GM23338 (cell line): ENCODE measurements at regions not wholly inside any gene's neighbourhood (a gene's known extent, or its start where the extent isn't known, plus 50 kb on each side); places are given as distances from the start of the nearest gene placed in this dataset.

Source experiments
- ATAC-seq: fragments of 200-7000 bp; cut with Tn5 transposase; 3 replicates; pipeline ENCODE4 v1.9.1; 2020
- DNase-seq: peaks from one replicate; pipeline ENCODE4 v3.0.0-alpha.2; 2015; ENCODE audit warnings: low spot score
- H2AFZ ChIP-seq: fragments of 200-600 bp; sonication (generic); 2 replicates; pipeline ENCODE4 v1.8.0; 2016; ENCODE audit warnings: antibody characterized with exemption, mild to moderate bottlenecking, moderate library complexity
- H3F3A ChIP-seq: fragments of 200-600 bp; sonication (generic); replicated peaks from 2 replicates; pipeline ENCODE4 v1.8.0; 2017; ENCODE audit warnings: antibody characterized with exemption, mixed run types, low read depth
- H3K27ac ChIP-seq: fragments of 200-600 bp; sonication (generic); 2 replicates; pipeline ENCODE4 v1.6.1; 2016; ENCODE audit warnings: low read depth
- H3K27me3 ChIP-seq: fragments of 200-600 bp; sonication (generic); 2 replicates; pipeline ENCODE4 v1.8.0; 2016; ENCODE audit warnings: mild to moderate bottlenecking, mixed run types, moderate library complexity; ENCODE audit not compliant: insufficient read depth
- H3K36me3 ChIP-seq: fragments of 200-600 bp; sonication (generic); 2 replicates; pipeline ENCODE4 v1.8.0; 2016; ENCODE audit warnings: mild to moderate bottlenecking; ENCODE audit not compliant: insufficient read depth
- H3K4me1 ChIP-seq: fragments of 200-600 bp; sonication (generic); 2 replicates; pipeline ENCODE4 v1.8.0; 2016; ENCODE audit warnings: mild to moderate bottlenecking, moderate library complexity; ENCODE audit not compliant: insufficient read depth
- H3K4me2 ChIP-seq: fragments of 200-600 bp; sonication (generic); 2 replicates; pipeline ENCODE4 v1.7.1; 2017; ENCODE audit warnings: mixed run types
- H3K4me3 ChIP-seq: fragments of 200-600 bp; sonication (generic); 2 replicates; pipeline ENCODE4 v1.6.1; 2016; ENCODE audit warnings: mixed run types
- H3K79me2 ChIP-seq: fragments of 200-600 bp; sonication (generic); replicated peaks from 2 replicates; pipeline ENCODE4 v1.8.0; 2017; ENCODE audit warnings: mild to moderate bottlenecking; ENCODE audit not compliant: insufficient read depth
- H3K9me2 ChIP-seq: fragments of 200-600 bp; sonication (generic); 2 replicates; pipeline ENCODE4 v1.8.0; 2017; ENCODE audit not compliant: insufficient read depth
- H4K20me1 ChIP-seq: fragments of 200-600 bp; sonication (generic); replicated peaks from 2 replicates; pipeline ENCODE4 v1.8.0; 2017; ENCODE audit warnings: mild to moderate bottlenecking; ENCODE audit not compliant: insufficient read depth
- H3K27ac Mint-ChIP-seq: 2 replicates; pipeline ENCODE4 v1.8.0; 2020; ENCODE audit warnings: inconsistent platforms, mild to moderate bottlenecking, moderate library complexity, mixed read lengths
- H3K27me3 Mint-ChIP-seq: 3 replicates; pipeline ENCODE4 v1.8.0; 2022; ENCODE audit warnings: low read depth, mild to moderate bottlenecking, moderate library complexity, mixed read lengths, inconsistent platforms; ENCODE audit not compliant: insufficient read depth, poor library complexity
- H3K36me3 Mint-ChIP-seq: 3 replicates; pipeline ENCODE4 v1.8.0; 2021; ENCODE audit warnings: low read depth, mild to moderate bottlenecking, inconsistent platforms, moderate library complexity, mixed read lengths
- H3K4me1 Mint-ChIP-seq: 3 replicates; pipeline ENCODE4 v1.8.0; 2020; ENCODE audit warnings: mild to moderate bottlenecking, inconsistent platforms, mixed read lengths
- H3K4me3 Mint-ChIP-seq: 3 replicates; pipeline ENCODE4 v1.8.0; 2021; ENCODE audit warnings: moderate library complexity, mild to moderate bottlenecking, inconsistent platforms, mixed read lengths
- H3K9me3 Mint-ChIP-seq: 3 replicates; pipeline ENCODE4 v1.8.0; 2020; ENCODE audit warnings: moderate library complexity, mild to moderate bottlenecking, inconsistent platforms, mixed read lengths
- CREB1 ChIP-seq: fragments of 250-450 bp; sonication (Bioruptor Pico); IDR thresholded peaks from 2 replicates; pipeline ENCODE4 v1.5.0; 2020; ENCODE audit warnings: low read depth, mild to moderate bottlenecking, moderate library complexity
- CTCF ChIP-seq, 2 experiments: fragments of 200-600 bp in 1 of 2; sonication (generic) in 1 of 2; conservative IDR thresholded peaks; 2 replicates each; pipeline versions ENCODE4 v1.5.1 to v1.6.1; 2016 to 2017; ENCODE audit warnings: antibody characterized with exemption in 2 of 2, low read depth in 2 of 2, mild to moderate bottlenecking in 2 of 2, moderate library complexity in 1 of 2
- EZH2 ChIP-seq: fragments of 200-600 bp; sonication (generic); IDR thresholded peaks from one replicate; pipeline ENCODE4 v1.8.0; 2017; ENCODE audit warnings: antibody characterized with exemption, mild to moderate bottlenecking, low read depth; ENCODE audit not compliant: unreplicated experiment
- EZH2phosphoT487 ChIP-seq: fragments of 200-600 bp; sonication (generic); IDR thresholded peaks from one replicate; pipeline ENCODE4 v1.8.1; 2018; ENCODE audit warnings: antibody characterized with exemption; ENCODE audit not compliant: unreplicated experiment
- JUNB ChIP-seq: IDR thresholded peaks from one replicate; pipeline ENCODE4 v1.6.1; 2016; ENCODE audit warnings: antibody characterized with exemption; ENCODE audit not compliant: unreplicated experiment
- NANOG ChIP-seq: IDR thresholded peaks from 2 replicates; pipeline ENCODE4 v1.6.1; 2016; ENCODE audit warnings: antibody characterized with exemption, borderline replicate concordance
- POLR2AphosphoS5 ChIP-seq: IDR thresholded peaks from 2 replicates; pipeline ENCODE4 v1.6.1; 2016; ENCODE audit warnings: antibody characterized with exemption, low read depth
- REST ChIP-seq: IDR thresholded peaks from one replicate; pipeline ENCODE4 v1.6.1; 2018; ENCODE audit warnings: antibody characterized with exemption; ENCODE audit not compliant: unreplicated experiment
- STAT1 ChIP-seq: IDR thresholded peaks from one replicate; pipeline ENCODE4 v1.6.1; 2016; ENCODE audit warnings: antibody characterized with exemption; ENCODE audit not compliant: unreplicated experiment
- ZNF331 ChIP-seq: fragments of 250-450 bp; sonication (Bioruptor Pico); IDR thresholded peaks from 2 replicates; pipeline ENCODE4 v1.5.0; 2020; ENCODE audit warnings: low read depth, mild to moderate bottlenecking, moderate library complexity
- TF ChIP-seq, protein P1 (sequence below): IDR thresholded peaks from 2 replicates; pipeline ENCODE4 v1.6.1; 2016; ENCODE audit warnings: antibody characterized with exemption
- TF ChIP-seq, protein P2 (sequence below): fragments of 250-450 bp; sonication (Bioruptor Pico); IDR thresholded peaks from 2 replicates; pipeline ENCODE4 v1.5.0; 2020; ENCODE audit warnings: mild to moderate bottlenecking, moderate library complexity

GRCh38 chr11:11210446-11210845 lies 142.6 kb downstream of the CSNK2A3 start:
- H3K9me3 Mint-ChIP-seq, result peaks cover 3% of the 10 kb centered on the region; the same call in 2 of the 3 replicates
- H3K27me3 ChIP-seq, result no peaks in the 10 kb centered on the region
- no peaks in the 10 kb centered on the region for H3K4me1 Mint-ChIP-seq
- no peaks in the 10 kb centered on the region for H3K79me2 ChIP-seq
- H3K4me3 Mint-ChIP-seq, result no peak overlapping the region
- no peaks in the 10 kb centered on the region for H3K36me3 ChIP-seq
- H3K27me3 Mint-ChIP-seq, result peaks cover 3% of the 10 kb centered on the region
- H3K4me1 ChIP-seq, result no peaks in the 10 kb centered on the region
- DNase-seq, result no peak
- ATAC-seq, result no peak
- no peak overlapping the region for H3K27ac Mint-ChIP-seq
- H2AFZ ChIP-seq, result no peak overlapping the region
- no peak overlapping the region for H3K4me3 ChIP-seq
- H3K4me2 ChIP-seq, result no peak overlapping the region
- no peaks in the 10 kb centered on the region for H3F3A ChIP-seq
- H3K9me2 ChIP-seq, result no peaks in the 10 kb centered on the region; the same call in 1 of the 2 replicates
- H4K20me1 ChIP-seq, result no peaks in the 10 kb centered on the region
- H3K36me3 Mint-ChIP-seq, result no peaks in the 10 kb centered on the region
- TF ChIP-seq, protein P1, sequence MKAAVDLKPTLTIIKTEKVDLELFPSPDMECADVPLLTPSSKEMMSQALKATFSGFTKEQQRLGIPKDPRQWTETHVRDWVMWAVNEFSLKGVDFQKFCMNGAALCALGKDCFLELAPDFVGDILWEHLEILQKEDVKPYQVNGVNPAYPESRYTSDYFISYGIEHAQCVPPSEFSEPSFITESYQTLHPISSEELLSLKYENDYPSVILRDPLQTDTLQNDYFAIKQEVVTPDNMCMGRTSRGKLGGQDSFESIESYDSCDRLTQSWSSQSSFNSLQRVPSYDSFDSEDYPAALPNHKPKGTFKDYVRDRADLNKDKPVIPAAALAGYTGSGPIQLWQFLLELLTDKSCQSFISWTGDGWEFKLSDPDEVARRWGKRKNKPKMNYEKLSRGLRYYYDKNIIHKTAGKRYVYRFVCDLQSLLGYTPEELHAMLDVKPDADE, result no peak
- TF ChIP-seq ZNF331 (CRISPR knock-in tag) (no peak), JUNB (no peak), NANOG (no peak), EZH2 (no peak), CREB1 (CRISPR knock-in tag) (no peak), POLR2AphosphoS5 (no peak), CTCF (conservative IDR thresholded peaks at IDR 0.05; ENCODE audit: low read depth in 2 of 2) (no peak), EZH2phosphoT487 (no peak), STAT1 (no peak), REST (no peak)
- TF ChIP-seq, protein P2, sequence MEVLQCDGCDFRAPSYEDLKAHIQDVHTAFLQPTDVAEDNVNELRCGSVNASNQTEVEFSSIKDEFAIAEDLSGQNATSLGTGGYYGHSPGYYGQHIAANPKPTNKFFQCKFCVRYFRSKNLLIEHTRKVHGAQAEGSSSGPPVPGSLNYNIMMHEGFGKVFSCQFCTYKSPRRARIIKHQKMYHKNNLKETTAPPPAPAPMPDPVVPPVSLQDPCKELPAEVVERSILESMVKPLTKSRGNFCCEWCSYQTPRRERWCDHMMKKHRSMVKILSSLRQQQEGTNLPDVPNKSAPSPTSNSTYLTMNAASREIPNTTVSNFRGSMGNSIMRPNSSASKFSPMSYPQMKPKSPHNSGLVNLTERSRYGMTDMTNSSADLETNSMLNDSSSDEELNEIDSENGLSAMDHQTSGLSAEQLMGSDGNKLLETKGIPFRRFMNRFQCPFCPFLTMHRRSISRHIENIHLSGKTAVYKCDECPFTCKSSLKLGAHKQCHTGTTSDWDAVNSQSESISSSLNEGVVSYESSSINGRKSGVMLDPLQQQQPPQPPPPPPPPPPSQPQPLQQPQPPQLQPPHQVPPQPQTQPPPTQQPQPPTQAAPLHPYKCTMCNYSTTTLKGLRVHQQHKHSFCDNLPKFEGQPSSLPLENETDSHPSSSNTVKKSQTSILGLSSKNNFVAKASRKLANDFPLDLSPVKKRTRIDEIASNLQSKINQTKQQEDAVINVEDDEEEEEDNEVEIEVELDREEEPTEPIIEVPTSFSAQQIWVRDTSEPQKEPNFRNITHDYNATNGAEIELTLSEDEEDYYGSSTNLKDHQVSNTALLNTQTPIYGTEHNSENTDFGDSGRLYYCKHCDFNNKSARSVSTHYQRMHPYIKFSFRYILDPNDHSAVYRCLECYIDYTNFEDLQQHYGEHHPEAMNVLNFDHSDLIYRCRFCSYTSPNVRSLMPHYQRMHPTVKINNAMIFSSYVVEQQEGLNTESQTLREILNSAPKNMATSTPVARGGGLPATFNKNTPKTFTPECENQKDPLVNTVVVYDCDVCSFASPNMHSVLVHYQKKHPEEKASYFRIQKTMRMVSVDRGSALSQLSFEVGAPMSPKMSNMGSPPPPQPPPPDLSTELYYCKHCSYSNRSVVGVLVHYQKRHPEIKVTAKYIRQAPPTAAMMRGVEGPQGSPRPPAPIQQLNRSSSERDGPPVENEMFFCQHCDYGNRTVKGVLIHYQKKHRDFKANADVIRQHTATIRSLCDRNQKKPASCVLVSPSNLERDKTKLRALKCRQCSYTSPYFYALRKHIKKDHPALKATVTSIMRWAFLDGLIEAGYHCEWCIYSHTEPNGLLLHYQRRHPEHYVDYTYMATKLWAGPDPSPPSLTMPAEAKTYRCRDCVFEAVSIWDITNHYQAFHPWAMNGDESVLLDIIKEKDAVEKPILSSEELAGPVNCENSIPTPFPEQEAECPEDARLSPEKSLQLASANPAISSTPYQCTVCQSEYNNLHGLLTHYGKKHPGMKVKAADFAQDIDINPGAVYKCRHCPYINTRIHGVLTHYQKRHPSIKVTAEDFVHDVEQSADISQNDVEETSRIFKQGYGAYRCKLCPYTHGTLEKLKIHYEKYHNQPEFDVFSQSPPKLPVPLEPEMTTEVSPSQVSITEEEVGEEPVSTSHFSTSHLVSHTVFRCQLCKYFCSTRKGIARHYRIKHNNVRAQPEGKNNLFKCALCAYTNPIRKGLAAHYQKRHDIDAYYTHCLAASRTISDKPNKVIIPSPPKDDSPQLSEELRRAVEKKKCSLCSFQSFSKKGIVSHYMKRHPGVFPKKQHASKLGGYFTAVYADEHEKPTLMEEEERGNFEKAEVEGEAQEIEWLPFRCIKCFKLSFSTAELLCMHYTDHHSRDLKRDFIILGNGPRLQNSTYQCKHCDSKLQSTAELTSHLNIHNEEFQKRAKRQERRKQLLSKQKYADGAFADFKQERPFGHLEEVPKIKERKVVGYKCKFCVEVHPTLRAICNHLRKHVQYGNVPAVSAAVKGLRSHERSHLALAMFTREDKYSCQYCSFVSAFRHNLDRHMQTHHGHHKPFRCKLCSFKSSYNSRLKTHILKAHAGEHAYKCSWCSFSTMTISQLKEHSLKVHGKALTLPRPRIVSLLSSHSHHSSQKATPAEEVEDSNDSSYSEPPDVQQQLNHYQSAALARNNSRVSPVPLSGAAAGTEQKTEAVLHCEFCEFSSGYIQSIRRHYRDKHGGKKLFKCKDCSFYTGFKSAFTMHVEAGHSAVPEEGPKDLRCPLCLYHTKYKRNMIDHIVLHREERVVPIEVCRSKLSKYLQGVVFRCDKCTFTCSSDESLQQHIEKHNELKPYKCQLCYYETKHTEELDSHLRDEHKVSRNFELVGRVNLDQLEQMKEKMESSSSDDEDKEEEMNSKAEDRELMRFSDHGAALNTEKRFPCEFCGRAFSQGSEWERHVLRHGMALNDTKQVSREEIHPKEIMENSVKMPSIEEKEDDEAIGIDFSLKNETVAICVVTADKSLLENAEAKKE (CRISPR knock-in tag), result no peak
- H3K27ac ChIP-seq, result no peak overlapping the region
